BE2C (cell line): ENCODE measurements at regions not wholly inside any gene's neighbourhood (a gene's known extent, or its start where the extent isn't known, plus 50 kb on each side); places are given as distances from the start of the nearest gene placed in this dataset.

ENCODE experiments used
- DNase-seq: peaks from one replicate; pipeline ENCODE4 v3.0.0-alpha.2; 2020
- H3K27me3 ChIP-seq: fragments of 250-450 bp; sonication (Bioruptor Pico); 2 replicates; pipeline ENCODE4 v1.5.1; 2020; ENCODE audit warnings: mild to moderate bottlenecking
- H3K36me3 ChIP-seq: fragments of 250-450 bp; sonication (Bioruptor Pico); 2 replicates; pipeline ENCODE4 v1.5.1; 2020; ENCODE audit warnings: mild to moderate bottlenecking
- H3K4me1 ChIP-seq: fragments of 250-450 bp; sonication (Bioruptor Pico); 2 replicates; pipeline ENCODE4 v1.5.1; 2020
- H3K4me3 ChIP-seq: 2 replicates; pipeline ENCODE4 v1.5.1; 2011; ENCODE audit warnings: low read depth, low read length
- H3K9me3 ChIP-seq: fragments of 250-450 bp; sonication (Bioruptor Pico); 2 replicates; pipeline ENCODE4 v1.5.1; 2020
- CTCF ChIP-seq: IDR thresholded peaks from 2 replicates; pipeline ENCODE4 v1.5.1; 2012; ENCODE audit warnings: mild to moderate bottlenecking, low read depth, low read length

- no peaks in the 10 kb centered on the region for H3K9me3 ChIP-seq
- TF ChIP-seq CTCF = no peak
- H3K4me3 ChIP-seq = no peak overlapping the region
- no peaks in the 10 kb centered on the region for H3K4me1 ChIP-seq
- peak; percentile 56 for DNase-seq
- H3K27me3 ChIP-seq = peaks cover 27% of the 10 kb centered on the region
- H3K36me3 ChIP-seq = no peaks in the 10 kb centered on the region
Measured at GRCh38 chr2:236731767-236732580, 162.3 kb downstream of the ACKR3 start.

GRCh38 chr2:236733156-236733555, 163.5 kb downstream of the ACKR3 start:
- no peak for DNase-seq
- Histone ChIP-seq H3K9me3 (no peaks in the 10 kb centered on the region), H3K4me1 (no peaks in the 10 kb centered on the region), H3K36me3 (no peaks in the 10 kb centered on the region), H3K27me3 (peaks cover 19% of the 10 kb centered on the region; the same call in 1 of the 2 replicates), H3K4me3 (no peak overlapping the region)
- TF ChIP-seq CTCF = no peak

GRCh38 chr2:236735825-236736238, 166.2 kb downstream of the ACKR3 start:
- Histone ChIP-seq H3K27me3 (peaks cover 19% of the 10 kb centered on the region; the same call in 1 of the 2 replicates), H3K4me1 (no peaks in the 10 kb centered on the region), H3K36me3 (no peaks in the 10 kb centered on the region), H3K4me3 (no peak overlapping the region), H3K9me3 (no peaks in the 10 kb centered on the region)
- TF ChIP-seq CTCF = no peak
- DNase-seq = no peak

GRCh38 chr2:236738030-236738429, 168.4 kb downstream of the ACKR3 start:
- no peak overlapping the region for H3K4me3 ChIP-seq
- H3K9me3 ChIP-seq = no peaks in the 10 kb centered on the region
- no peaks in the 10 kb centered on the region for H3K36me3 ChIP-seq
- H3K4me1 ChIP-seq = no peaks in the 10 kb centered on the region
- TF ChIP-seq CTCF = no peak
- no peak for DNase-seq
- H3K27me3 ChIP-seq = peaks cover 19% of the 10 kb centered on the region; the same call in 1 of the 2 replicates

- Histone ChIP-seq H3K36me3 (no peaks in the 10 kb centered on the region), H3K9me3 (no peaks in the 10 kb centered on the region), H3K4me3 (no peak overlapping the region), H3K27me3 (peaks cover 19% of the 10 kb centered on the region; the same call in 1 of the 2 replicates), H3K4me1 (no peaks in the 10 kb centered on the region)
- no peak for TF ChIP-seq CTCF
- no peak for DNase-seq
Measured at GRCh38 chr2:236738896-236739295, 169.3 kb downstream of the ACKR3 start.

- H3K9me3 ChIP-seq = no peaks in the 10 kb centered on the region
- TF ChIP-seq CTCF = no peak
- no peaks in the 10 kb centered on the region for H3K36me3 ChIP-seq
- H3K4me1 ChIP-seq = no peaks in the 10 kb centered on the region
- H3K27me3 ChIP-seq = peaks cover 16% of the 10 kb centered on the region; the same call in 1 of the 2 replicates
- no peak for DNase-seq
- H3K4me3 ChIP-seq = no peak overlapping the region
Measured at GRCh38 chr2:236739663-236740062, 170.0 kb downstream of the ACKR3 start.
